Pulmonary artery endothelial cell (primary cell): ENCODE measurements at regions not wholly inside any gene's neighbourhood (a gene's known extent, or its start where the extent isn't known, plus 50 kb on each side); places are given as distances from the start of the nearest gene placed in this dataset.

ENCODE experiments used
- DNase-seq: peaks from one replicate; pipeline ENCODE4 v3.0.0-alpha.2; 2011; ENCODE audit warnings: low read depth, low spot score

- DNase-seq, result no peak
These were observed 1476.1 kb upstream of the TENM3 start for GRCh38 chr4:180766944-180767729.

- DNase-seq, result no peak
These were observed 1474.6 kb upstream of the TENM3 start for GRCh38 chr4:180768610-180769009.

DNA sequence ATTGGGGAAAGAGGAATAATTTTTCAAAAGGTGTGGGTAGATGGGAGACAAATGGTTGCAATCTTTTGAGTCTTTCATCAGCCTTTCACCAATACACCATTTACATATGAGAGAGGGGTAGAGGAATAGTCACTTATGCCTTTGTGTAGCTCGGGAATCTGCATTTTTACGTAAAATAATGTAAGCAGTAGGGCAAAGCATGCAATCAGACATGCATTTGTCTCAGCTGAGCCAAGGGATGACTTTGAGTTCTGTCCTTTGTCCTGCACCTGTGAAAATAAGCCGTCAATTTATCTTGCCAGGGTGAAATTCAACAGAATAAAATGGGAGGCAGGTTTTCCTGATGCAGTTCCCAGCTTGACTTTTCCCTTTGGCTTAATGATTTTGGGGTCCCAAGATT is 1473.4 kb upstream of the TENM3 start:
- no peak for DNase-seq

GRCh38 chr4:180770265-180770664 is 1472.9 kb upstream of the TENM3 start:
- no peak for DNase-seq

GRCh38 chr4:180784940-180785339 is 1458.3 kb upstream of the TENM3 start:
- no peak for DNase-seq

DNA sequence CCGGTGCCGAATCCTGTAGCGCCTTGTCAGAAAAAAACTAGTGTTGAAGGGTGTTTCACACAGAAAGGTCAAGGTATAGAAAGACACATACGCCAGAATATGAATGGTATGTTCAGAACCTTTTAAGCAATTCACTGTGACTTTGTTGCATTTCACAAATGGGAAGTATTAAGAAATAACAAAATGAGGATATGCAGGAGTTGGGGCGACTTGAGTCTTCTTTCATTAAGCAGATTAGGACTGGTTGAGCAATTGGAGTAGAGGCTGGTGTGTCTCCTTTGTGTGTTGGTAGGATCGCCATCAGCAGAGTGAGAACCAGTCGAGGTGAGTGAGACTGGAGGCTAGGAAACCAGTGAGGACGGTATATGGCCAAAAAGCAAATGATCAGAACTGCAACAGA is 1454.5 kb upstream of the TENM3 start:
- no peak for DNase-seq

- DNase-seq, result no peak
These were observed 1453.3 kb upstream of the TENM3 start for GRCh38 chr4:180789929-180790328.

GRCh38 chr4:180790471-180790870 is 1452.7 kb upstream of the TENM3 start:
- DNase-seq, result no peak

- DNase-seq, result no peak
These were observed 1450.7 kb upstream of the TENM3 start for GRCh38 chr4:180792541-180792940.

DNA sequence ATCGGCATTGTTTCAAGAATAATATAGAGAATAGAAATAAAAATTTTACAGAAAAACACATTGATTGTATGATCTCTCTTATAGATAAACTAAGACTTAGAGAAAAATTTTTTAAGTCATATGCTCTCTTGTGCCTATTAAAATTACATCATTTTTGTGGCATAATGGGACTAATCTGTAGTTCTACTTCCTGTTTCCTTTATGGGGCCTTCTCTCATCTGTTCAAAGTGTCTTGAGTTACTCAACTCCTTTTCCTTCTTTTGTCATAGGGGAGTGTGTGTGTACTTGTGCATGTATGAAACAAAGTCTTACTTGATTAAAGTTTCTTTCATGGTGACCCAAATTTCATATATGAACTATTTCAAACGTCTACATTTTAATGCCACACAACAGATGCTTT is 1448.9 kb upstream of the TENM3 start:
- DNase-seq, result no peak

- DNase-seq, result no peak
These were observed 1445.1 kb upstream of the TENM3 start for GRCh38 chr4:180798036-180798577.

GRCh38 chr4:180799798-180800197 is 1443.4 kb upstream of the TENM3 start:
- DNase-seq, result no peak

DNA sequence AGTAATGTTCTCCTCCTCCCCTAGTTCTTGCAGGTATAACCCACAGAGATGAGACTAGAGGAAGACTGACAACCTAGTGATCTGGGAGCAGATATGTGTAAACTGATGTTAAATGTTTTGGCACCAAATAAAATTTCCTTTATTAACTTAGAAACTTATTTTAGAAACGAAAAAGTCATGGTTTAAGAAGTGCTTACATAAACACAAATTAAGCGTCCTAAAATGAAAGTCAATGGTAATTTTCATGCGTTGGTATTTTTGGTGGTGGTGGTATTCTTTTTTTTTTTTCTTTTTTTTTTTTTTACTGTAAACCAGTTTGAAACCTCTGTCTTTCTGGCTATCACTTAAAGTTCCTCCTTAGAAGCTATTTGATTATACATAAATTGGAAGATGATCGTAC is 1438.1 kb upstream of the TENM3 start:
- no peak for DNase-seq

DNA sequence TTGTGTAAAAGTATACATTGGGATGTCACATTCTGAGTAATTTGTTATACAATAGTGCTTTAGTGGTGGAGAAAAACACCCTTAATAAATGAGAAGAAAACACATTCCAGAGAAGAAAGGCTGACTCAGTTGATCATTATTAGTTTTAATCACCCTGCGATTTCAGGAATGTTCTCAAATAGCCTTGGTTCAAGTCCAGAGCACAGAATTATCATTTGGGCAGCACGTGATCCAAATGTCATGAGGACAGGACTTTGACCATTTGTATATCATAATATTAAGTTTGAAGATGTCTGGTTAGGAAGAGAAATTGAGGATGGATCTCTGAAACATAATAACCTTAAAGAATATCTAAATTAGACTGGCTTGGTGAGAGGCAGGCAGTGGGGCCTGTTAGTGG is 1434.3 kb upstream of the TENM3 start:
- DNase-seq, result no peak

DNA sequence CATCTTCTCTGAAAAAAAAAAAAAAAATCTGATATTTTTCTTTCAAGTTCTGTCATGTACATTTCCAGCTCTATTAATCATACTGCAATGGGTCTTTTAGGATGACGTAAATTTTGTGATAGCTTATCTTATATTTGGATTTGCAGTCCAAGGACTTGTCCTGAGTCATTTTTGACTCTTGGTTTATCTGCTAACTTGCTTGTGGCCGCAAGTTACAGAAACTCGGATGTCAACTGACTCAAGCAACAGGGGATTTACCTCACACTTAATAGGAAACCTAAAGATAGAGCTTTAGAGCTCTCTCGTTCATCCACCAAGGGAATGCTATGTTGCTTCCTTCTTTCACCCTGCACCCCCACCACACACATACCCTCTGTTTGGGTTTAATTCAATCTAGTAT is 1433.8 kb upstream of the TENM3 start:
- no peak for DNase-seq

- no peak for DNase-seq
These were observed 1432.6 kb upstream of the TENM3 start for GRCh38 chr4:180810581-180810980.

DNA sequence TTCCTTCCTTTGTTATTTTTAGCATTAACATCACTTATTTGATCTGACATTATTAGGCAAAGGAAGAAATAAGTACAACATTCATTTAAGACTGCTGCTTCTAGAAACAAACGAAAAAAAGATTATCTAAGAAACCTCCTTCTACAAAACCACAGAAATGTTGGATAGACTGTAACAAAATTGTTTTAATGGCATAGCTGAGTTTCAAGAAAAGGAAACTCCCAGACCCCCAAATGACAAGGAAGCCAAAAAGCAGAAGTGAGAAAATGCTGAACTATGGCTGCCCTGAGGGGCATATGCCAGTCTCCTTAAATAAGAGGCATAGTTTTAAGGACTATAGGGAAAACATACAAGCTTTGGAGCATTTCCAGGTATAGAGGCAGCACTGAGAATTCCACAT is 1431.6 kb upstream of the TENM3 start:
- no peak for DNase-seq

DNA sequence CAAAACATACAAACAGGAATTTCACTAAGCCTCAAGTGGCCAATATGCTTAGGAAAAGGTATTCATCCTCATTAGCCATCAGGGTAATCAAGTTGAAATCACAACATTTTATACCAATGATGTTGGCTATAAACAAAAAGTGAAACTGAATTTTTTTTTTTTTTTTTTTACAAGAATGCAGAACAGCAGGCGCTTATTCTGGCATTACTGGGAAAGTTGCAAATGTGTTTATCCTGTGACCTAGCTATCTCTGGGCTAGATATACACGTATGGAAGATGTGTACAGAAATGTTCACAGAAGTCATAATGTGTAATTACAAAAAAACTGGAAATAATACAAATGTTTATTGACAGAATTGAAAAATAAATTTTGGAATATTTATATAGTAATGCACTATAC is 1430.4 kb upstream of the TENM3 start:
- DNase-seq, result no peak

DNA sequence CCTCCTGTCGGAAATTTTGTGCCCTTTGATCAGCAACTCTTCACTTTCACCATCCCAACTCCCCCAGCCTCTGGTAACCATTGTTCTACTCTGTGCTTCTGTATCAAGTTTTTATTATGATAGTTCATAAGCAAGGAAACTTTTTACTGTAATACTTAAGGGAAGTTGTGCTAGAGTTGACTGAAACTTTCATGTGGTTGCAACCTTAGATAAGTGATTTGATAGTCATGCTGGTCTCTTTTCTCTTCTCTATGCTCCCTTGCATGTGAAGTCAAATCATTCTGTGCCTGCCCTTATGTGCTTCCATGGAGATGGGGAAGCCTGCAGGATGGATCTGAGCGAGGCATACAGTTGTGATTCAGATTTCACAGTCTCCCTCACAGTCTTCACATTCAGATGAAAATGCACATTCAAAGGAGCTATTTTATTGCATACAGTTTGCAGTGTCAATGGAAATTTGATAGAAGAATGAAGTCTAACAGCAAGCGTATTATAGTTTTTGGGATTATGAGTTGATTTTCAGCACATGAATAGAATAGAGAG is 1428.3 kb upstream of the TENM3 start:
- no peak for DNase-seq

DNA sequence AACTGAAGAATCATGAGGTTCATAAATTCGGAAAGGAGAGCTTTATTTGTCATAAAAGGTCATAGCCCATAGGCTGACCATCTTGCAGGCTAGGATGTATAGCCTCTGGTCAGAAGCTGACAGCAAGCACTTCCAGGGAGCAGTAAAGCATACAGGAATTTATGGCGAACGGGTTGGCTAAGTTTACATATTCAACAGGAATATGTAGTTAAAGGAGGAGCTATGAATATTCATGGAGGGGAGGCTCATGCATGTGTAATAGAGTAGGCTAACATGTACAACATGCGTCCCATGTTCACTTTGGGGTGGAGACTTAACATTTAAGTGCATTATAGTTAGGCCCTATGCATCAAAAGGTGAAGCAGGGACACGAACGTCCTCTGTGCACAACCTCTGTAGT is 1425.7 kb upstream of the TENM3 start:
- no peak for DNase-seq

DNA sequence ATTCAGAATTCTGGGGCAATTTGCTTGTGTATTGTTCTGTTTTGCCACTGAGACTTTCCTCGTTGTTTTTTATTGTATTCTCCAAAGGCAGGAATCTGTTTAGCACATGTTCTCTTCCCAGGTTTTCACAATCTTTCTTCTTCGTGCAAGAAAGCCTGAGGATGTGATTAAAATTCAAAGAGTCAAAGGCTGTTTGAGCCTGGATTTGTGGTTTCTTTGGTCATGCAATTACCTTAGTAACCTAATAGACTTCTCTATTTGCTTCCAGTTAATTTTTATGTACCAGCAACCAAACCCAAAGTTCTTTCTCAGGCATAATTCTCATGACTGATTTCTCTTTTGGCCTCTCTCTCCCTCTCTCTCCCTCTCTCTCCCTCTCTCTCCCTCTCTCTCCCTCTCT is 1420.1 kb upstream of the TENM3 start:
- no peak for DNase-seq

DNA sequence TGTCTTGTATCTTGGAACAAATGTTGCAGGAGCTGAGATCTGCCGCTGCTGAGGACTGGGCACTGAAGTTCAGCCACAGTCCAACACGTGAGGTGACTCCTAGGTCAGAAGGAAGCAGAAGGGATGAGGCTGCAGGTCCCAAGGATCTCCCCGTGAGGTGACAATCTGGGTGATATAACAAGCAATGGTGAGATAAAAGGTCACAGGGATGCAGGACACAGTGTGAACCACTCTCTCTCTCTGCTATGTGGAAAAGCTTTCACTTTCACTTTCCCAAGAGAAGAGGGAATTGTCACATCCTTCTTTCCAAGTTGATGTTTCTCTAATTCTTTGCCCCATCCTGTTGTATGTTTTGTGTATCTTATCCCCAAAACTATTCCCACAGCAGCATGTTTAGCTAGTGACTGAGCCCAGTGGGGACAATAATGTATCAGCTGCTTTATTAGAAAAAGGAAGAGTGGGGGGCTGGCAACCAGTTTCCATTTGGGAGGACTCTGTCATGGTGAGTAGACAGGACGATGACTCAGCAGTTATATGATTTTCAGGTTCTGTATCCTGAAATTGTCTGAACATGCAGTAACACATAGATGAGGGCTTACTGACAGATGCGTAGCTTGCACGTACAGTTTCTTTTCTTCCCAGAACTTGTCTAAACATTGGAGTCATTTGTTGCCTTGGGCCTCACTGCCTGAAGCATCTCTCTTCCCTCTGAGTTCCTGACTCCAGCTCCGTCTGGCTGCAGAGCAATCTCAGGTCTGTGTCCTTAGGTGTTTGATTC is 1415.8 kb upstream of the TENM3 start:
- DNase-seq, result no peak
